Activated CD8-positive, alpha-beta T cell treated with anti-CD3 and anti-CD28 coated beads for 36 hours (primary cell): ENCODE measurements at regions not wholly inside any gene's neighbourhood (a gene's known extent, or its start where the extent isn't known, plus 50 kb on each side); places are given as distances from the start of the nearest gene placed in this dataset.

Source experiments
- ATAC-seq: fragments of 200-7000 bp; cut with Tn5 transposase; one replicate; pipeline ENCODE4 v1.10.0; 2021; ENCODE audit warnings: mild to moderate bottlenecking, moderate library complexity
- CTCF ChIA-PET: fragments of 350-600 bp; sonication (Branson Sonifier 250); formaldehyde crosslinking; loops from one replicate; lab custom pipeline; 2021; ENCODE audit warnings: antibody characterized with exemption; lab: Charles Lee
- POLR2A ChIA-PET: fragments of 350-600 bp; sonication (Branson Sonifier 250); formaldehyde crosslinking; loops from one replicate; lab custom pipeline; 2021; ENCODE audit warnings: antibody characterized with exemption; lab: Charles Lee
- DNase-seq: peaks from one replicate; pipeline ENCODE4 v3.0.0-alpha.2; 2020
- H3K27ac Mint-ChIP-seq: one replicate; pipeline ENCODE4 v1.8.0; 2021; ENCODE audit warnings: mild to moderate bottlenecking, mixed read lengths
- H3K27me3 Mint-ChIP-seq: one replicate; pipeline ENCODE4 v1.8.0; 2021; ENCODE audit warnings: mixed read lengths
- H3K36me3 Mint-ChIP-seq: one replicate; pipeline ENCODE4 v1.8.0; 2021; ENCODE audit warnings: low read depth, mixed read lengths
- H3K4me1 Mint-ChIP-seq: one replicate; pipeline ENCODE4 v1.8.0; 2021; ENCODE audit warnings: low read depth, mixed read lengths
- H3K4me3 Mint-ChIP-seq: one replicate; pipeline ENCODE4 v1.8.0; 2021; ENCODE audit warnings: mild to moderate bottlenecking, moderate library complexity, mixed read lengths
- H3K9me3 Mint-ChIP-seq: one replicate; pipeline ENCODE4 v1.8.0; 2021; ENCODE audit warnings: mixed read lengths
- CTCF ChIP-seq: fragments of 200-600 bp; IDR thresholded peaks from one replicate; pipeline ENCODE4 v1.8.0; 2022; ENCODE audit warnings: antibody characterized with exemption, mild to moderate bottlenecking
- intact Hi-C: fragments of 100-400 bp; cut with micrococcal nuclease; formaldehyde crosslinking; loops from one replicate; pipeline ENCODE4 v1.10.0; 2022

GRCh38 chr5:110354915-110355644, 371.4 kb downstream of the TMEM232 start:
- Mint-ChIP-seq H3K4me3 (no peak overlapping the region), H3K9me3 (no peaks in the 10 kb centered on the region), H3K27ac (no peak overlapping the region), H3K36me3 (no peaks in the 10 kb centered on the region), H3K4me1 (no peaks in the 10 kb centered on the region), H3K27me3 (no peaks in the 10 kb centered on the region)
- intact Hi-C loops = no loop called here
- POLR2A ChIA-PET = interaction anchor here (1.3 kb wide), 1 partner anchor 13 kb away, joined by 4 read pairs; no protein-coding TSS in a partner anchor
- ATAC-seq = no peak
- CTCF ChIA-PET = interaction anchor here (0.7 kb wide), 1 partner anchor 9 kb away, joined by 3 read pairs; no protein-coding TSS in a partner anchor
- no peak for TF ChIP-seq CTCF
- no peak for DNase-seq

- ATAC-seq (no peak), DNase-seq (no peak)
- ChIA-PET POLR2A (no interaction called here), CTCF (no interaction called here)
- no peak overlapping the region for H3K4me3 Mint-ChIP-seq
- no peaks in the 10 kb centered on the region for H3K9me3 Mint-ChIP-seq
- no peaks in the 10 kb centered on the region for H3K27me3 Mint-ChIP-seq
- H3K27ac Mint-ChIP-seq = no peak overlapping the region
- TF ChIP-seq CTCF = no peak
- no peaks in the 10 kb centered on the region for H3K36me3 Mint-ChIP-seq
- H3K4me1 Mint-ChIP-seq = no peaks in the 10 kb centered on the region
- intact Hi-C loops = no loop called here
These were observed 369.8 kb downstream of the TMEM232 start for GRCh38 chr5:110356677-110357076.

DNA sequence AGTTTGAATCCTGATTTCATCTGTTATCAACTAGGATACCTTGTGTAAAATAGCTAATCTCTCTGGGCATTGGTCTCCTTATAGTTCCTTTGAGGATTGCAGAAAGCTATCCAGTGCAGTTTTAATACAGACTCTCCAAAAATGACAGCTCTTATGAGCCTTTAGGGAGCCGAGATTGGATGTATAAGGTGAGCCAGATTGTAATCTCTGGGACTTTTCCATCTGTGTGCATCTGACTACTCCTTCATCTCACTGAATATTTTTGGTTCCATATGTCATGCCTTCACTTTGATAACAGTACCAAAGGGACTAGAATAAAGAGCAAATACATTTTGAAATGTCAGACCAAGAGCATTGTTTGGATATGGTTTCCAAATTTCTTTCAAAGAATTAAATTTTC, 367.2 kb downstream of the TMEM232 start:
- CTCF ChIA-PET = no interaction called here
- no peaks in the 10 kb centered on the region for H3K36me3 Mint-ChIP-seq
- no peak overlapping the region for H3K4me3 Mint-ChIP-seq
- ATAC-seq (no peak), DNase-seq (no peak)
- H3K27ac Mint-ChIP-seq = no peak overlapping the region
- H3K27me3 Mint-ChIP-seq = no peaks in the 10 kb centered on the region
- H3K9me3 Mint-ChIP-seq = no peaks in the 10 kb centered on the region
- intact Hi-C loops = no loop called here
- TF ChIP-seq CTCF = no peak
- POLR2A ChIA-PET = no interaction called here
- H3K4me1 Mint-ChIP-seq = no peaks in the 10 kb centered on the region

DNA sequence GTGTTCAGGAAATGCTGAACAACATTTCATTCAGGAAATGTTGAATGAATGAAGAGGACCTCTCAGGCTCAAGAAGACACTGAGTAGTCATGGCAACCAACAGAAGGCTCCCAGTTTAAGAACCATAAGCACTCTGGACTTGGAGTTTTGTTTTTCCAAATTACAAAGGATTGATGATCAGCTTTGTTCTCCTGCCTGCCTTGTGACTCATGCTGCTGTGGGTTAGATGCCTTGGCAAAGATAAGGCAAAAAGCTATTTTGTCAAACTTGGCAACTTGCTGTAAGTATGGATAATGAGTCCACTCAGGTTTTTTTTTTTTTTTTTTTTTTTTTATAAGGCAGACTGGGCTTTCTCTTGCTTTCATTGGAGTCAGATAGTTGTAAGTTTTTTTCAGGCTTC, 365.0 kb downstream of the TMEM232 start:
- H3K4me1 Mint-ChIP-seq = no peaks in the 10 kb centered on the region
- intact Hi-C loops = no loop called here
- POLR2A ChIA-PET = no interaction called here
- H3K36me3 Mint-ChIP-seq = no peaks in the 10 kb centered on the region
- DNase-seq (no peak), ATAC-seq (no peak)
- H3K27me3 Mint-ChIP-seq = no peaks in the 10 kb centered on the region
- H3K9me3 Mint-ChIP-seq = no peaks in the 10 kb centered on the region
- no peak overlapping the region for H3K27ac Mint-ChIP-seq
- CTCF ChIA-PET = no interaction called here
- no peak overlapping the region for H3K4me3 Mint-ChIP-seq
- TF ChIP-seq CTCF = no peak

DNA sequence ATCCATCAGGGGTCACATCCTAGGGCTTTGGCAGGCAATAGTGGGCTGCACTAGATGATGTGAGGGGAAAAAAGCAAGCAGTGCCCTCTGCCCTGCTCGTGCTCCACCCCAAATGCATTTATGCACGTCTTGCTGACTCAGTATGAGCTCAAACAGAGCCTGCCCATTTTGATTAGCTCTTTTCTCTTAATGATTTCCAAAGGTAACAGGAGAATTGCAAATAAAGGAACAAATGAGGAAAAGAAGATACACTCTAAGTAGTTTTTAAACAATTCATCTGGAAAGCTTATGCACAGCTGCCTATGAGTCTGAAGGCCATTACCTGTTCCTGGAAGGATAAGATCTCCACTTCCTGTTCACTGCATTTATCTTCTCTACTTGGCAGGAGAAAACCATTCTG, 364.2 kb downstream of the TMEM232 start:
- Mint-ChIP-seq H3K27ac (no peak overlapping the region), H3K9me3 (no peaks in the 10 kb centered on the region), H3K4me3 (no peak overlapping the region), H3K36me3 (no peaks in the 10 kb centered on the region), H3K4me1 (no peaks in the 10 kb centered on the region), H3K27me3 (no peaks in the 10 kb centered on the region)
- no peak for ATAC-seq
- ChIA-PET POLR2A (no interaction called here), CTCF (no interaction called here)
- intact Hi-C loops = no loop called here
- DNase-seq = no peak
- TF ChIP-seq CTCF = no peak
